Ishikawa (cell line): ENCODE measurements at regions not wholly inside any gene's neighbourhood (a gene's known extent, or its start where the extent isn't known, plus 50 kb on each side); places are given as distances from the start of the nearest gene placed in this dataset.

Experiments used
- CEBPB ChIP-seq: IDR thresholded peaks from 2 replicates; pipeline ENCODE4 v1.6.1; 2012
- CREB1 ChIP-seq: IDR thresholded peaks from 2 replicates; pipeline ENCODE4 v1.6.1; 2012; ENCODE audit warnings: low read depth
- EGR1 ChIP-seq: IDR thresholded peaks from 2 replicates; pipeline ENCODE4 v1.6.1; 2012
- EP300 ChIP-seq: IDR thresholded peaks from 2 replicates; pipeline ENCODE4 v1.6.1; 2012; ENCODE audit warnings: borderline replicate concordance
- FOXM1 ChIP-seq: IDR thresholded peaks from 2 replicates; pipeline ENCODE4 v1.6.1; 2012; ENCODE audit warnings: low read depth, borderline replicate concordance
- MAX ChIP-seq: IDR thresholded peaks from 2 replicates; pipeline ENCODE4 v1.6.1; 2012
- NFIC ChIP-seq: IDR thresholded peaks from 2 replicates; pipeline ENCODE4 v1.6.1; 2012
- RAD21 ChIP-seq: IDR thresholded peaks from 2 replicates; pipeline ENCODE4 v1.6.1; 2012; ENCODE audit warnings: low read depth
- REST ChIP-seq: IDR thresholded peaks from 2 replicates; pipeline ENCODE4 v1.6.1; 2012; ENCODE audit warnings: low read depth, mild to moderate bottlenecking
- TAF1 ChIP-seq: IDR thresholded peaks from 2 replicates; pipeline ENCODE4 v1.6.1; 2012; ENCODE audit warnings: low read depth, mild to moderate bottlenecking
- TCF12 ChIP-seq: IDR thresholded peaks from 2 replicates; pipeline ENCODE4 v1.6.1; 2012; ENCODE audit warnings: low read depth
- TEAD4 ChIP-seq: IDR thresholded peaks from 2 replicates; pipeline ENCODE4 v1.6.1; 2012
- USF1 ChIP-seq: IDR thresholded peaks from 2 replicates; pipeline ENCODE4 v1.6.1; 2012
- YY1 ChIP-seq: IDR thresholded peaks from 2 replicates; pipeline ENCODE4 v1.6.1; 2012; ENCODE audit warnings: low read depth
- ZBTB7A ChIP-seq: IDR thresholded peaks from 2 replicates; pipeline ENCODE4 v1.6.1; 2012; ENCODE audit warnings: low read depth

- TF ChIP-seq USF1 (no peak), YY1 (no peak), TEAD4 (no peak), MAX (no peak), NFIC (no peak), CEBPB (no peak), CREB1 (no peak), TAF1 (no peak), TCF12 (no peak), EGR1 (no peak), ZBTB7A (no peak), REST (no peak), FOXM1 (no peak), RAD21 (no peak), EP300 (no peak)
Measured at GRCh38 chr4:114349543-114350175, 248.9 kb upstream of the UGT8 start.

GRCh38 chr4:114358901-114359300 is 239.7 kb upstream of the UGT8 start:
- TF ChIP-seq TEAD4 (no peak), NFIC (no peak), MAX (no peak), REST (no peak), EP300 (no peak), USF1 (no peak), CEBPB (no peak), TAF1 (no peak), FOXM1 (no peak), CREB1 (no peak), ZBTB7A (no peak)

- no peak for TF ChIP-seq EGR1
- no peak for TF ChIP-seq CREB1
- TF ChIP-seq REST, result no peak
- no peak for TF ChIP-seq CEBPB
- TF ChIP-seq FOXM1, result no peak
- no peak for TF ChIP-seq MAX
- TF ChIP-seq NFIC, result no peak
- no peak for TF ChIP-seq USF1
- TF ChIP-seq RAD21, result no peak
- TF ChIP-seq ZBTB7A, result no peak
- no peak for TF ChIP-seq EP300
- TF ChIP-seq YY1, result no peak
- no peak for TF ChIP-seq TAF1
- no peak for TF ChIP-seq TCF12
Measured at GRCh38 chr4:114361249-114361648, 237.4 kb upstream of the UGT8 start.

- TF ChIP-seq NFIC (no peak), REST (no peak), EP300 (no peak), CEBPB (no peak), YY1 (no peak), TEAD4 (no peak), TCF12 (no peak), ZBTB7A (no peak), EGR1 (no peak), CREB1 (no peak), USF1 (no peak), FOXM1 (no peak), RAD21 (no peak)
Measured at GRCh38 chr4:114364857-114365256, 233.8 kb upstream of the UGT8 start.
